Hepatocyte (in vitro differentiated cells): ENCODE measurements at regions not wholly inside any gene's neighbourhood (a gene's known extent, or its start where the extent isn't known, plus 50 kb on each side); places are given as distances from the start of the nearest gene placed in this dataset.

Experiments used
- CTCF ChIP-seq: fragments of 200-600 bp; sonication (generic); IDR thresholded peaks from 2 replicates; pipeline ENCODE4 v1.5.1; 2016; ENCODE audit warnings: antibody characterized with exemption, mild to moderate bottlenecking; ENCODE audit not compliant: poor library complexity
- EZH2 ChIP-seq: fragments of 200-600 bp; sonication (generic); IDR thresholded peaks from 2 replicates; pipeline ENCODE4 v1.6.1; 2016; ENCODE audit warnings: antibody characterized with exemption, mild to moderate bottlenecking, borderline replicate concordance

- TF ChIP-seq CTCF (no peak), EZH2 (no peak)
Observed at GRCh38 chr7:23963461-23964165, 253.6 kb downstream of the STK31 start.
